ENCODE measurements at regions not wholly inside any gene's neighbourhood (a gene's known extent, or its start where the extent isn't known, plus 50 kb on each side); places are given as distances from the start of the nearest gene placed in this dataset.
A peak's percentile ranks its signal among the peaks of the same experiment; 100 is the strongest.

GRCh38 chr7:116445447-116446211 is 53.9 kb upstream of the CAV2 start:
- no peak for ATAC-seq
- H3K4me2 ChIP-seq (ENCODE audit: low read length): no peak overlapping the region
- no peaks in the 10 kb centered on the region for H3K9me2 ChIP-seq (replicated peaks; ENCODE audit: low read length)
- no peaks in the 10 kb centered on the region for H3K9me3 ChIP-seq (ENCODE audit: low read length)
- H3K36me3 ChIP-seq (ENCODE audit: low read depth, low read length): no peaks in the 10 kb centered on the region
- POLR2A ChIA-PET (ENCODE audit: unreplicated experiment): no interaction called here
- DNase-seq: no peak
- no peak overlapping the region for H3K9ac ChIP-seq (ENCODE audit: low read length)
- TF ChIP-seq EZH2phosphoT487 (IDR thresholded peaks at IDR 0.05; ENCODE audit: borderline replicate concordance, low read length): no peak
- TF ChIP-seq EZH2 (IDR thresholded peaks at IDR 0.05; ENCODE audit: low read length, unreplicated experiment): no peak
- TF ChIP-seq CTCF (conservative IDR thresholded peaks at IDR 0.05; ENCODE audit: low read depth, low read length): no peak
- BruUV-seq (replicated peaks): no TSS peak
- no peaks in the 10 kb centered on the region for H3K79me2 ChIP-seq (ENCODE audit: low read length)
- H4K20me1 ChIP-seq (ENCODE audit: low read length): no peaks in the 10 kb centered on the region
- CTCF ChIA-PET: no interaction called here
- no peak overlapping the region for H3K27ac ChIP-seq (ENCODE audit: low read length)
- peaks cover 12% of the 10 kb centered on the region for H3F3A ChIP-seq (ENCODE audit: low read length, unreplicated experiment)
- H3K27me3 ChIP-seq (ENCODE audit: low read length): no peaks in the 10 kb centered on the region
- no peak overlapping the region for H2AFZ ChIP-seq (ENCODE audit: low read length)
- H3K4me3 ChIP-seq (ENCODE audit: low read length): no peak overlapping the region
- intact Hi-C loops (cut with micrococcal nuclease): loop anchor here (10.0 kb wide), 2 partner anchors 329 to 359 kb away; no protein-coding TSS in a partner anchor
- peaks cover 65% of the 10 kb centered on the region for H3K4me1 ChIP-seq (ENCODE audit: insufficient read depth, low read length)

GRCh38 chr7:116446212-116446855 is 53.2 kb upstream of the CAV2 start:
- no peak overlapping the region for H3K9ac ChIP-seq (ENCODE audit: low read length)
- H3K9me2 ChIP-seq (replicated peaks; ENCODE audit: low read length): no peaks in the 10 kb centered on the region
- intact Hi-C loops (cut with micrococcal nuclease): loop anchor here (10.0 kb wide), 2 partner anchors 328 to 358 kb away; no protein-coding TSS in a partner anchor
- TF ChIP-seq EZH2phosphoT487 (IDR thresholded peaks at IDR 0.05; ENCODE audit: borderline replicate concordance, low read length) (no peak), CTCF (conservative IDR thresholded peaks at IDR 0.05; ENCODE audit: low read depth, low read length) (no peak), EZH2 (IDR thresholded peaks at IDR 0.05; ENCODE audit: low read length, unreplicated experiment) (no peak)
- H4K20me1 ChIP-seq (ENCODE audit: low read length): no peaks in the 10 kb centered on the region
- peaks cover 12% of the 10 kb centered on the region for H3F3A ChIP-seq (ENCODE audit: low read length, unreplicated experiment)
- H3K9me3 ChIP-seq (ENCODE audit: low read length): no peaks in the 10 kb centered on the region
- H3K36me3 ChIP-seq (ENCODE audit: low read depth, low read length): no peaks in the 10 kb centered on the region
- ChIA-PET POLR2A (ENCODE audit: unreplicated experiment) (no interaction called here), CTCF (no interaction called here)
- no peak for DNase-seq
- no peak overlapping the region for H3K4me2 ChIP-seq (ENCODE audit: low read length)
- peak overlapping the region; percentile 52 for H3K27ac ChIP-seq (ENCODE audit: low read length)
- ATAC-seq: no peak
- H2AFZ ChIP-seq (ENCODE audit: low read length): no peak overlapping the region
- no peaks in the 10 kb centered on the region for H3K27me3 ChIP-seq (ENCODE audit: low read length)
- H3K4me1 ChIP-seq (ENCODE audit: insufficient read depth, low read length): peaks cover 60% of the 10 kb centered on the region
- no TSS peak for BruUV-seq (replicated peaks)
- no peak overlapping the region for H3K4me3 ChIP-seq (ENCODE audit: low read length)
- H3K79me2 ChIP-seq (ENCODE audit: low read length): no peaks in the 10 kb centered on the region
